GM18502 (cell line): ENCODE measurements at regions not wholly inside any gene's neighbourhood (a gene's known extent, or its start where the extent isn't known, plus 50 kb on each side); places are given as distances from the start of the nearest gene placed in this dataset.
"Not testable (repeated sequence)": the region's sequence is repeated elsewhere in the genome, so short reads cannot be mapped to it uniquely, and the experiment has no call there.

Experiments
- ATAC-seq: cut with Tn5 transposase; IDR thresholded peaks from one replicate; pipeline ENCODE4 v1.9.1; 2021; ENCODE audit warnings: mild to moderate bottlenecking; ENCODE audit not compliant: unreplicated experiment, poor library complexity

DNA sequence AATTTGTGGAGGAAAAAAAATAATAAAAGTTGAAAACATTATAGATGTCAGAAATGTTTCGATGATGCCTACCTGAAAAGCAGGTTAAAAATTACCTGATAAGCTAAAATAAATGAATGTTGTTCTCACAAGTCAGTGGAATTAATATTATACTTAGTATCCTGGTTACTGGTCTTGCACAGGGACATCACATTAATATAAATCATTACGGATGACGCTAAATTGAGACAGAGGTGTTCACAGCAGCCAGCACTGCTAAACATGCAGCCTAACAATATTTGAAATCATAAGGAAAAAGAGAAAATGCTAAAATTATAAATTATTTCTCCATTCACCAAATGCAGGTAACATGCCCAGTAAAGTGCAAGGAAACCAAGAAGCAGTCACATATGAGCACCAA is 1130.0 kb downstream of the STPG2 start:
- no peak for ATAC-seq

DNA sequence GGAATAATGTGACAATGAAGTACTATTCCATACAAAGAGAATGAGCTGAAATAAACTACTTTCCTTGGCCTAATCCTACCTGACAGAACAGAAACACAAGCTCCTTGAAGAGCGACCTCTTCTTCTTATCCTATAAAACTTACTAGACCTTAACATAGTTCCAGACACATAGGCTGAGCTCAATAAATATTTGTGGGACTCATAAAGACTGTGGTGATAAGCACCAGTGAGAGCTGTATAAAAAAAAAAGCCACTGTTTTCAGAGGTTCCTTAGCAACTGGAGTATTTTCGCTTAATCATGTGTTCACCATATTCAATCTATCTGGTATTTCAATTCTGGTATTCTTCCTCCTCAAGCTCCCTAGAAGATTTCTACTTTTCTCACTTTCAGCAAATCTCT is 1129.6 kb downstream of the STPG2 start:
- no peak for ATAC-seq

DNA sequence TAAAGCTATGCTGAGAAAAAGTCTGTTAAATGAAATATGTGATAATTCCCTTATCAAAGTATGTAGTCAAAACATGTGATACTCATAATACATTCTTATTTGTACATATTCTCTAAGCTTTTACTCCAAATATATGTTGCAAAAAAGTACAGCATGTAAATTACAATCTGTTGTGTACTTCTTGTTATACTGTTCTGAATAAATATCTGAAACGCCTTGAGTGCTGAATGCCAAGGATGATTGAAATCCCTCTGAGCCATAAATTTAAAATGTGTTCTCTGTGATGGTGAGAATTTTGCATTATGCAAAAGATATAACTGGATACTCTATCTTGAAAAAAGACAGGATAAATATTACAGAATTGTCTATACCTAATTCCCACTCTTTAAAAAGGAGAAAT is 1128.0 kb downstream of the STPG2 start:
- ATAC-seq: no peak

DNA sequence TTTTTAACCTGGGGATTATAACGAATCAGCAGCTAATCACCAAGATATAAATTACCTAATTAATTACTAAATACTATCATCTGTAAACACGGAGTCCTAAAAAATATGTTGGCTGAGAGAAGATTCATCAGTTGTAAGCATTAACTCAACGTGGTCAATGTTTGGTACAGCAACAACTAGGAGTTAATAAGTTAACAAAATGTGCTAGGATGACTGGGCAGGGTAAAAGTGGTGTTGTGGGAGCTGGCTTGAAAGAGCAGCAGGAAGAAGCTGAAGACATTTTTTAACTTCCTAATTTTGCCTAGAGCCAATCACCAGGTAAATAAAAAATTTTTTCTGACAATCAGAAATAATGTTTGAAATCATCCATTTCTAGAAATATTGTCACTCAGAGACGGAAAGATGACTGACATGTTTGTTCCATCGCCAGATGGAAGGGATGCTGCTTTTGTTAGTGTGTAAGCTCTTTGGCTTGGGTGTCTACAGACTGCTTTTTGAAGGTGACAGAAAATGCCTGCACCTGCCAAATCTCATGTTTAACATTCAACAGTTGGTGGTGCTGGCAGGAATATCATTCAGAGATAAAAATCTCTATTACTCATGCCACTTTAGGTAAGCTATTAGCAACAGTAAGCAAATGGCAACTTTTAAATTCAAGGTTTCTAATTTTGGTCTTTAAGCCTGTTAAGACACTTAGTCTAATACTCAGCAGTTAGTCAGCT is 1126.9 kb downstream of the STPG2 start:
- ATAC-seq: no peak

DNA sequence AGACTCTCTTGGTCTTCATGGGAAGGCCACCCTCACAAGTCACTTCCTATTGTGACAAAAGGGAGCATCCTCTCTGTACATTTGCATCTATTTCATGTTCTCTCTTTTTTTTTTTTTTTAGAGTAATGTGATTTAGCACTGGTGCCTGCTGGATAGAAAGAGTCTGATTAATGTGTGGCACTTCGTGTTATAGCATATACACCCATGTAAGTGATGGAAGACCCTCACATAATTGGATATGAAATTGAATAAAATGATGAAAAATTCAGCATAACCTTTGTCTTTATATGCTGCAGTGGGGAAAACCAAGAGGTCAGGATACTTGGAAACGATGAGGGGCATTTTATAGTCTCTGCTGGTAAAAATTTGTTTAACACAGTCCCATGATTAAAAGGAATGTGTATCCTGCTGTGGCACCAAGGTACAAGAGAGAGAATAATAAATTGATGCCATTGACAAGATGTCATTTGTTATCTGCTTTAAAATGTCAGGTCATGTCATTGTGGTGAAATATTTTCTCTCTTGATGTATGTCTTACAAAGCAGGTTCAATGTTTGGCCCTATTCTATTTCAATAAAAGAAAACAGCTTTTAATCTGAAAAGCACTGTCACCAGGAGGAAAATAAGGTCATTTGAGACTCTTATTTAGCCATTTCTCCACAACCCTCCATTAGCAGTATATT is 1115.4 kb downstream of the STPG2 start:
- no peak for ATAC-seq

DNA sequence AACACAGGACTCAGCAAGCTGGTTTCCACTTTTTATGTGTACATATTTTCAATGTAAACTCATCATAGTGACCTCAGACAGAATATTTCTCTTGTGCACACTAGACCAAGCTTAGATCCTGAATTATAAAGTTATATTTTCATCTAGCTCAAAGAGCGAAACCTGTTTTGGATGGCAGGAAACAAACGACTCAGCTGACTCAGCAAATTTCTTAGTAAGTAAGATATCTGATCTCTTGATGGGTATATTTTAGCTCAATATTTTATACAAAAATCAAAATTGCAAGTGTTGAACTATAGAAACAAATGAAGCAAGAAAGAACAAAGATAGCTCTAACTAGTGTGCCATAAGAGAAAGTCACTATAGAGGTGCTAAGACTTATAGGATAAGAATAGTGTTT is 1114.5 kb downstream of the STPG2 start:
- no peak for ATAC-seq

DNA sequence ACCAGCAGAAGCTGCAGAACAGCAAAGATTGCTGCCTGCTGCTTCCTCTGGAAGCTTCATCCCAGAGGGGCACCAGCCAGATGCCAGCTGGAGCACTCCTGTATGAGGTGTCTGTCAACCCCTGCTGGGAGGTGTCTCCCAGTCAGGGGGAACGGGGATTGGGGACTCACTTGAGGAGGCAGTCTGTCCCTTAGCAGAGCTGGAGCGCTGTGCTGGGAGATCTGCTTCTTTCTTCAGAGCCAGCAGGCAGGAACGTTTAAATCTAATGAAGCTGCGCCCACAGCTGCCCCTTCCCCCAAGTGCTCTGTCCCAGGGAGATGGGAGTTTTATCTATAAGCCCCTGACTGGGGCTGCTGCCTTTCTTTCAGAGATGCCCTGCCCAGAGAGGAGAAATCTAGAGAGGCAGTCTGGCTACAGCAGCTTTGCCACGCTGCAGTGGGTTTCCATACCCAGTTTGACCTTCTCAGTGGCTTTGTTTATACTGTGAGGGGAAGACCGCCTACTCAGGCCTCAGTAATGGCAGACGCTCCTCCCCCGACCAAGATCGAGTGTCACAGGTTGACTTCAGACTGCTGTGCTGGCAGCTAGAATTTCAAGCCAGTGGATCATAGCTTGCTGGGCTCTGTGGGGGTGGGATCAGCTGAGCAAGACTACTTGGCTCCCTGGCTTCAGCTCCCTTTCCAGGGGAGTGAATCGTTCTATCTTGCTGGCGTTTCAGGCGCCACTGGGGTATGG is 1105.7 kb downstream of the STPG2 start:
- not testable (repeated sequence) for ATAC-seq

DNA sequence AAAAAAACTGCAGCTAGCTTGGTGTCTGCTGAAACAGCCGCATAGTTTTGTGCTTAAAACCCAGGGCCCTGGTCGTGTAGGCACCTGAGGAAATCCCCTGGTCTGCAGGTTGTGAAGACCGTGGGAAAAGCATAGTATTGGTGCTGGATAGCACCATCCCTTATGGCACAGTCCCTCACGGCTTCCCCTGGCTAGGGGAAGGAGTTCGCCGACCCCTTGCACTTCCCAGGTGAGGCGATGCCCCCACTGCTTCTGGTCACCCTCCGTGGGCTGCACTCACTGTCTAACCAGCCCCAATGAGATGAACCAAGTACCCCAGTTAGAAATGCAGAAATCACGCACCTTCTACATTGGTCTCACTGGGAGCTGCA is 1105.1 kb downstream of the STPG2 start:
- no peak for ATAC-seq

DNA sequence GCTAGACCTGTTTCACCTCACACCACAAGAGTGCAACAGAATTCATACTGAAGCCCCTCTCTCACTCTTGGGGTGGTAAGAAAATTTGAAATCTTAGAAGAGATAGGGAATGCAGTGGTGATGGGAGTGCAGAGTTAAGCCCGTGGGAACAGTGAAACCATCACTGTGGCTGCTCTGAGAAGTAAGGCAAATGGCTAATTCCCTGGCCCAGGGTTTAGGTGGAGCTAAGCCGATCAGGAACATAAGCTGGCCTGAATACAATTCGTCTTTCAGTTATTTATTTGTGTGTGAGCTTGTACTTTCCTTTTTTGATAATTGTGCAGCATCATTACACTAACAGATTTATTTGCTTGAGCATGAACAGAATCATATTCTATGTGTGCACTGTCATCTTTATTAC is 1070.6 kb downstream of the STPG2 start:
- ATAC-seq: no peak

DNA sequence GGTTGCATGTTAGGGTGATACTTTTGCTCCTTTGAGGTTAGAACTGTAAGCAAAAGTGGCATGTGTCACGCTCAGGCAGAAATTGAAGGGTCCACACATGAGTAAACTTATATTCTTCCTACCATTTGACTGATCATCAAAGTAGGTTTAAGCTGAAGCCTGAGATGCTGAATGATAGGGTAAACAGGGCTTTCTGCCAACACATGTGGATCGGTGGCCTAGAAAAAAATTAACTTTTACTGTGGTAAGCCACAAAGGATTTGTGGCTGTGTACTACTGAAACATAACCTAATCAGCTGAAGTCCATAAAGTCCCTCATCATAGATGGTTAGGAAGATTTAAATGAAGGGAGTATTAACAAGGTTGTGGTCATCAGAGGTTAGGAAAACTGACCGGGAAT is 1070.1 kb downstream of the STPG2 start:
- ATAC-seq: no peak

DNA sequence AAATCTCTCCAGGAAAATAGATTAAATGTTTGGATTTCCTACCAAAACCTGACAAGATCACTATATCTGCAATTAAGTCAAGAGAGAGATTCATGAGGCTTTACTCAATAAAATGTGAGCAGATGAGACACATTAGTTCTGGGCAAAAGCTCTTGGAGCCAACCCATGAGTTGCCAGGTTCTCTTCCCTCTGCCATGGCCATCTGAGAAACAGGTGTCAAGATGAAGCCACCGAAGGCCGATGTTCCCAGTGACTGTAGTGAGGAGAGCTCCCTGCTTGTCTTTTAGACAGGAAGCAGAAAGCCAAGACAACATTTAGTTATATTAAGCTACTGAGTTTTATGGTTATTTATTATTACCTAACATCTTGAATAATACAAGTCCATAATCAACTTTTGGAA is 1068.7 kb downstream of the STPG2 start:
- no peak for ATAC-seq

DNA sequence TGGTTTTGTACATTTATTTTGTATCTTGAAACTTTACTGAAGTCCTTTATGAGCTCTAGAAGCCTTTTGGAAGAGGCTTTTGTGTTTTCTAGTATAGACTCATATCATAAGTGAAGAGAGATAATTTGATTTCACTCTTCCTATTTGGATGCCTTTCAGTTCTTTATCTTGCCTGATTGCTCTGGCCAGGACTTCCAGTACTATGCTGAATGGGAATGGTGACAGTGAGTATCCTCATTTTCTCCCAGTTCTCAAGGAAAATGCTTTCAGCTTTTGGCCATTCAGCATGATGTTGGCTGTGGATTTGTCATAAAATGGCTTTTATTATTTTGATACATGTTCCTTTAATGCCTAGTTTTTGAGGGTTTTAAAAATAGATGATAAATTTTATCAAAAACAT is 1061.3 kb downstream of the STPG2 start:
- no peak for ATAC-seq

DNA sequence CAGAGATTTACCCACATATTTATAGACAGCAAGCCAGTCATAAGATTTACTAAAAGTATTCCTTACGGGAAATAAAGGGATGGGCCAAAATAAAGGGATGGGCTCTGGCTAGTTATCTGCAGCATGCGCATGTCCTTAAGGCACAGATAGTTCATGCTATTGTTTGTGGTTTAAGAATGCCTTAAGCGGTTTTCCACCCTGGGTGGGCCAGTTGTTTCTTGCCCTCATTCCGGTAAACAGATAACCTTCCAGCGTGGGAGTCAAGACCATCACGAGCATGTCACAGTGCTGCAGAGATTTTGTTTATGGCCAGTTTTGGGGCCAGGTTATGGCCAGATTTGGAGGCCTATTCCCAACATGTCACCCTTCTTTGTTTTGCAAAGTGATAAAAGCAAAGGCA is 1046.2 kb downstream of the STPG2 start:
- ATAC-seq: not testable (repeated sequence)

DNA sequence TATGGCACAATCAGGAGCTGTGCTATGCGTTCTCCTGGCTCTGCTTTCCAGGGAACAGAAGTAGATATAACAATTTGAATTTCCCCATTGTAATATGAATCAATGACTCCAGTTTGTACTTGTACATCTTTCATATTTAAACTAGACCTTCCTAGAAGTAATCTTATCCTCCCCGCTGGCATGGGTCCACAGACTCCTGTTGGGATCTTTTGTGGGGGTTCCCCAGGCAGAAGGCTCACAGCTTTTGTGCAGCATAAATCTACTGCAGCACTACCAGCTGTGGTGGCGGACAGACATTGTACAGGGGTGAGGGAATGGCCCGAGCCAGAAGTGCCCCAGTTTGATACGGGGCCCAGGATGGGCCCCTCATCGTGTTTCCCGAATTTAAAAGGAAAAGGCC is 1042.1 kb downstream of the STPG2 start:
- ATAC-seq: not testable (repeated sequence)

DNA sequence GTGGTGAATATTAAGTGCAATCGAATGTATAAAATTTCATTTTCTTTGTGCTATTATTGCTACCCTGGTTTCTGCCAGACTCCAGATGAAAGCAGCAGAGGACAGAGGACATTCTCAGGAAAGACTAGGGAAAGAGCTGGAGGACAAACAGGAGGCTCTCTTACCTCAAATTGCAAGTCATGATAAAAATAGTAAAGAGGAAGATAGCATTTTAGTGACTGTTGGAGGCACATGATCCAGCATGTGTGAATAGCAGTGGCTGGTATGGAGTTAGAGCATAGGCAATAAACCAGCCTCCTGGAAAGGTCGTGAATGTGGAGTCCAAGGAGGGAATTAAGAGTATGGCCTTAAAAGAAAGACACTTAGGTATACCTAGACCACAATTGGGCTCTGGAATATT is 1040.0 kb downstream of the STPG2 start:
- ATAC-seq: no peak

DNA sequence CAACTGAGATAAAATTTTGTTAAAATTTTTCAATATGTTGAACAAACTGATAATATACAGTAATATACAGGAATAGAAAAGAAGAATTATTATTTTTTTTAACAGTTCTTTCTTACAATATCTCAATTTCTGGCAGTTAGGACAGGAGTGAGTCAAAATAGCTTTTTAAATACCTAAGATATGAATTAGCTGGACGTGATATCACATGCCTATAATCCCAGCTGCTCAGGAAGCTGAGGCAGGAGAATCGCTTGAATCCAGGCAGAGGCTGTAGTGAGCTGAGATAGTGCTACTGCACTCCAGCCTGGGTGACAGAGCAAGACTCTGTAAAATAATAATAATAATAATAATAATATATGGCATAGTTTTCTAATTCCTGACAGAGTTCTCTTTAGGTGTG is 1039.3 kb downstream of the STPG2 start:
- no peak for ATAC-seq

DNA sequence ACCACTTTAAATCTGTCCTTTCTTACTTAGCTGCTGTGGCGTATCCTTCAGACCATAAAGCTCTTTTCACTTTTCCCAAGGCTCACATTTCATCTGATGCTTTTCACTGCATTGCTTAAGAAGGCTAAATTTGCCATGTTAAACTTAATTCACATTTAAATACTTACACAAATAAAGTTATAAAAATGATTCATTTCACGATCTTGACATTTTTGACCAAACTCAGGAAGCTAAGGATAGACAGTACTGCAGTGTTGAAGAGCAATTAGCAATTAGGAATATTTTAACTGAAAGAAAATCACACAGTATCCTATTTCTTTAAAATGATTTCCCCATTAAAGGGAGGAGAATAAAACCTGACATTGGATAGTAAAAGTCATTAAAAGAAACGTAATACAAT is 1038.6 kb downstream of the STPG2 start:
- ATAC-seq: no peak

DNA sequence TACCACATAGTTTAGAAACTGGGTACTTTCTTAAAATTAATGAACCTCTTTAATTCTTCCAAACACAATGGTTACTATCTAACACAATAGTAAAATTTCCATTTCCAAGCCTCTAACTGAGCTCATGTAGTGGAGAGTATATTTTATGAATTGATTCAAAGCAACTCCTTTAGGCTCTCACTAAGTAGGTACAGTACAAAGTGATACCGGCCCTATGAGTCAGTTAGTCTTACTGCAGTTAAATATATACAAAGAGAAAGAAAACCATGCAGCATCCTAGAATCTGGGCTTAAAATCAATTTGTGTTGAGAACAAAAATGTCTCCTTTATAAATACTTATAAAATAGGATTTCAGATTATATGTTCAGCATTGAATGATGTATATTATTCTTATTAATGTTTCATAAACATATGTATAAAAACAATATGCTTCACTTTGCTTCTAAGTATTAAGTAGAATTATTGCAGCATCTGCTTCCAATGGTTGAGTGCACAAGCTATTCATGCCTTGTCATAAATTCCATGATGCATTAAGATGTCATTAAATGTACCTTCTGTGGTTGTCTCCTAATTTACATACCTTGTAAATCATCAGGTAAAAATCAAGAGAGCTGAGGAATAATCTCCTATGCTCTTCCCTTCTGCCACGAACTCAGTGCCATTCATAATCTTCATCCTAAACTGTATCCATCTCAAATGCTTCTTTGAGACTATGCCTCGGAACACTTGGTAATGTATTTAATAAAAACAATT is 1037.8 kb downstream of the STPG2 start:
- ATAC-seq: no peak

DNA sequence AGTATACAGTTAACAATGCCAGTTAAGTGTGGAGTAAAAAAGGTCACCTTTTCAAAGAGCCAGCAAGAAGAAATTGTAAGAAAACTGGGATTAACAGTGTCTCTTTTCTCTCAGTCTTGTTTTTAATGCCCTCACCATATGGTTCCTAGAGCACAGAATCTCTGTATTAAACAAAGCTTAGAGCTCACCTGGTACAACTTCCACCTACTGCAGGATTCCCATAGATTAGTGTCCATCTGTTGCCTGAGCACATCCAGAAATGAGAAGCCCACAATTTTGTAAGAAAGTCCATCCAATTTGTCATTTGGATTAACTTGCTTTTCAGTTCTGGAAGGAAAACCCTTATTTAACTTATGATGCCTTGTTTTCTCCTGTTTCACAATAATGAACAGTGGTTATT is 1037.1 kb downstream of the STPG2 start:
- no peak for ATAC-seq

DNA sequence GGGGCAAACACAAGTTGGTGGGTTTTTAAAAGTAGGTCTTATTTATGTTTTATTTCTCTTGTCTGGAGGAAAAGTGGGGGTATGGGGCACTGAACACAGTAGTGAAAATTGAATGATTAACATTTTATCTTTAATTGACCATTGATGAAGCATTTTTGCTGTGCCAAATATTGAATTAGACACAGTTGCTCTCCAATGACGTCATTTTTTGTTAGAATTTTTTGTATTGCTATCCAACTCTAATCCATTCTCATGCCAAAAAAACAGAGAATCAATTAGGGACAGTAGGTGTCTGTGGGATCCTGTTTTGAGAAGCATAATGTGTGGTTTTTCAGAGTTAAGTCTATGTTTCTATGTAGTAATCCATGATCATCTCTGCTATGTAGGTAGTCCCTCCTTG is 1032.8 kb downstream of the STPG2 start:
- no peak for ATAC-seq

DNA sequence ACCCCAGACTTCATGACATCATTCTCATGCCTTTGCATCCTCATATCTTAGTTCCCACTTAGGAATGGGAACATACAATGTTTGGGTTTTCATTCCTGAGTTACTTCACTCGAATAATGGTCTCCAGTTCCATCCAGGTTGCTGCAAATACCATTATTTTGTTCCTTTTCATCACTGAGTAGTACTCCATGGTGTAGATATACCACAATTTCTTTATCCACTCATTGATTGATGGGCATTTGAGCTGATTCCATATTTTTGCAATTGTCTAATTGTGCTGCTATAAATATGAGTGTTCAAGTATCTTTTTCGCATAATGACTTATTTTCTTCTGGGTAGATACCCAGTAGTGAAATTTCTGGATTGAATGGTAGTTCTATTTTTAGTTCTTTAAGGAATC is 1026.8 kb downstream of the STPG2 start:
- no peak for ATAC-seq
